CD4-positive, CD25-positive, alpha-beta regulatory T cell (primary cell): ENCODE measurements at regions not wholly inside any gene's neighbourhood (a gene's known extent, or its start where the extent isn't known, plus 50 kb on each side); places are given as distances from the start of the nearest gene placed in this dataset.
A peak's percentile ranks its signal among the peaks of the same experiment; 100 is the strongest.

Experiments used
- ATAC-seq, 2 donors: fragments of 150-1000 bp; cut with Tn5 transposase; one replicate each; pipeline ENCODE4 v1.10.0; 2021; ENCODE audit warnings: low read depth in 2 of 2, moderate number of reproducible peaks in 2 of 2, moderate library complexity in 1 of 2
- DNase-seq, 3 donors: peaks; one replicate each; pipeline versions ENCODE4 v3.0.0 to v3.0.0-alpha.2; 2012 to 2022; ENCODE audit warnings: mixed read lengths in 1 of 3
- H3K27ac ChIP-seq: one replicate; pipeline ENCODE4 v1.7.0; 2013; ENCODE audit warnings: mild to moderate bottlenecking, low read length; ENCODE audit not compliant: insufficient read depth, poor library complexity, severe bottlenecking
- H3K27me3 ChIP-seq: one replicate; pipeline ENCODE4 v1.7.0; 2013; ENCODE audit warnings: low read length; ENCODE audit not compliant: control insufficient read depth, insufficient read depth
- H3K36me3 ChIP-seq: one replicate; pipeline ENCODE4 v1.7.0; 2013; ENCODE audit warnings: mild to moderate bottlenecking, low read length, moderate library complexity; ENCODE audit not compliant: control insufficient read depth, insufficient read depth
- H3K4me1 ChIP-seq: 2 replicates; pipeline ENCODE4 v1.7.0; 2013; ENCODE audit warnings: mild to moderate bottlenecking, low read length; ENCODE audit not compliant: insufficient read depth, control insufficient read depth, poor library complexity, severe bottlenecking
- H3K4me3 ChIP-seq: one replicate; pipeline ENCODE4 v1.7.0; 2013; ENCODE audit warnings: low read depth, mild to moderate bottlenecking, low read length, moderate library complexity
- H3K9me3 ChIP-seq, 2 experiments: 1 replicate in 1 of 2; 2 replicates in 1 of 2; pipeline ENCODE4 v1.7.0; 2013; ENCODE audit warnings: low read length in 2 of 2, mild to moderate bottlenecking in 1 of 2, moderate library complexity in 1 of 2; ENCODE audit not compliant: control insufficient read depth in 2 of 2
- H3K27ac Mint-ChIP-seq, 3 donors: one replicate each; pipeline ENCODE4 v1.8.0; 2020 to 2022; ENCODE audit warnings: mild to moderate bottlenecking in 3 of 3, mixed read lengths in 3 of 3, moderate library complexity in 2 of 3
- H3K27me3 Mint-ChIP-seq: one replicate; pipeline ENCODE4 v1.8.0; 2022; ENCODE audit warnings: mild to moderate bottlenecking, mixed read lengths
- H3K36me3 Mint-ChIP-seq: one replicate; pipeline ENCODE4 v1.8.0; 2020; ENCODE audit warnings: mixed read lengths
- H3K4me1 Mint-ChIP-seq, 4 donors: one replicate each; pipeline ENCODE4 v1.8.0; 2020 to 2022; ENCODE audit warnings: mixed read lengths in 4 of 4, mild to moderate bottlenecking in 1 of 4
- H3K4me3 Mint-ChIP-seq, 4 donors: one replicate each; pipeline ENCODE4 v1.8.0; 2020 to 2022; ENCODE audit warnings: mild to moderate bottlenecking in 4 of 4, mixed read lengths in 4 of 4, moderate library complexity in 3 of 4
- H3K9me3 Mint-ChIP-seq, 7 donors: one replicate each; pipeline ENCODE4 v1.8.0; 2020 to 2022; ENCODE audit warnings: mixed read lengths in 7 of 7, mild to moderate bottlenecking in 3 of 7, moderate library complexity in 2 of 7

- H3K4me1 Mint-ChIP-seq, result peaks cover 0 to 5% (median 0%) of the 10 kb centered on the region in 4 donors
- no peaks in the 10 kb centered on the region for H3K27me3 ChIP-seq
- no peaks in the 10 kb centered on the region for H3K36me3 ChIP-seq
- H3K27ac Mint-ChIP-seq, result no peak overlapping the region
- H3K9me3 Mint-ChIP-seq, result peaks cover 0 to 3% (median 0%) of the 10 kb centered on the region in 7 donors
- H3K4me1 ChIP-seq, result no peaks in the 10 kb centered on the region
- H3K9me3 ChIP-seq, result no peaks in the 10 kb centered on the region
- no peak overlapping the region for H3K4me3 ChIP-seq
- no peaks in the 10 kb centered on the region for H3K36me3 Mint-ChIP-seq
- no peaks in the 10 kb centered on the region for H3K27me3 Mint-ChIP-seq
- peak overlapping the region in 1 of 4 donors; percentile 28 for H3K4me3 Mint-ChIP-seq
- DNase-seq (no peak), ATAC-seq (no peak)
- no peak overlapping the region for H3K27ac ChIP-seq
Observed at GRCh38 chr3:110164632-110165369, 827.5 kb upstream of the DPPA4 start.

DNA sequence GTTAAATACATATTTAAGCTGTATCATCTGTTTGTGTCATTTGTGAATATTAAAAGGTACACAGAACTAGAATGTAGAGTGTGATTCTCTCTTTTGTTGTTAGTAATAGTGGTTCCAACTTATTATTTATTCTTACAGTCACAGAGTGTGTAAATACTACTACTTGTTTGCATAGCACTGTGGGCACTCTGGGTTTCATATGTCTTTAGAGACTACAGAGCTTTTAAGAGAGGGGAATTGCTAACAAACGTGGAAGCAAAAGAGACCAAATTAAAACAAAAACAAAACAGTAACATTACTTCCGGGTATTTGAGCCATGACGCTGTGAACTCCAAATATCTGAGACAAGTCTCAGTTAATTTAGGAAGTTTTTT, 828.0 kb upstream of the DPPA4 start:
- no peaks in the 10 kb centered on the region for H3K27me3 ChIP-seq
- Mint-ChIP-seq H3K36me3 (no peaks in the 10 kb centered on the region), H3K4me1 (peaks cover 0 to 5% (median 0%) of the 10 kb centered on the region in 4 donors), H3K9me3 (peaks cover 0 to 3% (median 0%) of the 10 kb centered on the region in 7 donors), H3K4me3 (no peak overlapping the region), H3K27me3 (no peaks in the 10 kb centered on the region), H3K27ac (no peak overlapping the region)
- no peak overlapping the region for H3K27ac ChIP-seq
- H3K9me3 ChIP-seq, result no peaks in the 10 kb centered on the region
- ATAC-seq (no peak), DNase-seq (no peak)
- H3K36me3 ChIP-seq, result no peaks in the 10 kb centered on the region
- no peak overlapping the region for H3K4me3 ChIP-seq
- H3K4me1 ChIP-seq, result no peaks in the 10 kb centered on the region

GRCh38 chr3:110165753-110166152, 828.4 kb upstream of the DPPA4 start:
- Mint-ChIP-seq H3K9me3 (peaks cover 0 to 3% (median 0%) of the 10 kb centered on the region in 7 donors), H3K27ac (no peak overlapping the region), H3K4me1 (peaks cover 0 to 5% (median 0%) of the 10 kb centered on the region in 4 donors), H3K27me3 (no peaks in the 10 kb centered on the region), H3K4me3 (no peak overlapping the region), H3K36me3 (no peaks in the 10 kb centered on the region)
- Histone ChIP-seq H3K27me3 (no peaks in the 10 kb centered on the region), H3K4me3 (no peak overlapping the region), H3K9me3 (no peaks in the 10 kb centered on the region), H3K27ac (no peak overlapping the region), H3K4me1 (no peaks in the 10 kb centered on the region), H3K36me3 (no peaks in the 10 kb centered on the region)
- DNase-seq, result no peak
- ATAC-seq, result no peak

DNA sequence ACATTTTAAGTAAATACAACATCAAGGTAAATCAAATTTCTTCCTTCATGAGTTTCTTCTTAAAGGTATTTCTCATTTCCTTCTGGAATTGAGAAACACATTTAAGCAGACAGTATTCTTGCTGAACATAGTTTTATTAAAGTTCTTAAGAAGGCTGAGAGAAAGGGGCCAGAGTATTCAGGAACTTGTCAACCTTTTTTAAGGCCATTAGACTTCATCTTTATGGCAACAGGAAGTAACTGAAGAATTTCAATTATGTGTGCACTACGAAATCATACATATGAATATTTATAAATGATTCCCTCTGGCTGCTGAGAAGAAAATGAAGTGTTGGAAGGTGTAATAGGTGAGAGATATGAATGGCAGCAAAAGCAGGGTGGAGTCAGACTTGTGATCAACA, 829.4 kb upstream of the DPPA4 start:
- Histone ChIP-seq H3K27ac (no peak overlapping the region), H3K36me3 (no peaks in the 10 kb centered on the region), H3K4me1 (no peaks in the 10 kb centered on the region), H3K9me3 (no peaks in the 10 kb centered on the region), H3K4me3 (no peak overlapping the region), H3K27me3 (no peaks in the 10 kb centered on the region)
- no peak overlapping the region for H3K27ac Mint-ChIP-seq
- H3K4me1 Mint-ChIP-seq, result peaks cover 0 to 5% (median 0%) of the 10 kb centered on the region in 4 donors
- no peak for ATAC-seq
- no peaks in the 10 kb centered on the region for H3K27me3 Mint-ChIP-seq
- H3K4me3 Mint-ChIP-seq, result no peak overlapping the region
- peaks cover 0 to 3% (median 0%) of the 10 kb centered on the region in 7 donors for H3K9me3 Mint-ChIP-seq
- DNase-seq, result no peak
- no peaks in the 10 kb centered on the region for H3K36me3 Mint-ChIP-seq

GRCh38 chr3:110174908-110175307, 837.6 kb upstream of the DPPA4 start:
- Histone ChIP-seq H3K4me1 (no peaks in the 10 kb centered on the region), H3K36me3 (no peaks in the 10 kb centered on the region), H3K27me3 (no peaks in the 10 kb centered on the region), H3K4me3 (no peak overlapping the region), H3K9me3 (no peaks in the 10 kb centered on the region), H3K27ac (no peak overlapping the region)
- Mint-ChIP-seq H3K9me3 (peaks cover 0 to 2% (median 0%) of the 10 kb centered on the region in 7 donors), H3K27ac (peak overlapping the region in 1 of 3 donors; percentile 50), H3K4me3 (no peak overlapping the region), H3K4me1 (no peaks in the 10 kb centered on the region), H3K36me3 (no peaks in the 10 kb centered on the region), H3K27me3 (peaks cover 7% of the 10 kb centered on the region)
- no peak for ATAC-seq
- no peak for DNase-seq

GRCh38 chr3:110178965-110179364, 841.6 kb upstream of the DPPA4 start:
- H3K9me3 ChIP-seq, result no peaks in the 10 kb centered on the region
- no peak for ATAC-seq
- H3K9me3 Mint-ChIP-seq, result no peaks in the 10 kb centered on the region
- no peaks in the 10 kb centered on the region for H3K4me1 Mint-ChIP-seq
- H3K36me3 Mint-ChIP-seq, result no peaks in the 10 kb centered on the region
- no peaks in the 10 kb centered on the region for H3K36me3 ChIP-seq
- no peaks in the 10 kb centered on the region for H3K27me3 Mint-ChIP-seq
- no peak overlapping the region for H3K4me3 Mint-ChIP-seq
- no peak overlapping the region for H3K4me3 ChIP-seq
- H3K27ac Mint-ChIP-seq, result no peak overlapping the region
- no peak overlapping the region for H3K27ac ChIP-seq
- no peak for DNase-seq
- no peaks in the 10 kb centered on the region for H3K4me1 ChIP-seq
- no peaks in the 10 kb centered on the region for H3K27me3 ChIP-seq

GRCh38 chr3:110180733-110181132, 843.4 kb upstream of the DPPA4 start:
- H3K4me3 ChIP-seq, result no peak overlapping the region
- Mint-ChIP-seq H3K27ac (no peak overlapping the region), H3K36me3 (no peaks in the 10 kb centered on the region), H3K27me3 (no peaks in the 10 kb centered on the region), H3K4me1 (no peaks in the 10 kb centered on the region), H3K9me3 (no peaks in the 10 kb centered on the region), H3K4me3 (no peak overlapping the region)
- no peak overlapping the region for H3K27ac ChIP-seq
- H3K36me3 ChIP-seq, result no peaks in the 10 kb centered on the region
- H3K27me3 ChIP-seq, result no peaks in the 10 kb centered on the region
- no peak for ATAC-seq
- no peaks in the 10 kb centered on the region for H3K4me1 ChIP-seq
- DNase-seq, result no peak
- H3K9me3 ChIP-seq, result no peaks in the 10 kb centered on the region

GRCh38 chr3:110181226-110181625, 843.9 kb upstream of the DPPA4 start:
- Mint-ChIP-seq H3K27me3 (no peaks in the 10 kb centered on the region), H3K27ac (no peak overlapping the region), H3K36me3 (no peaks in the 10 kb centered on the region), H3K9me3 (no peaks in the 10 kb centered on the region), H3K4me3 (no peak overlapping the region), H3K4me1 (no peaks in the 10 kb centered on the region)
- Histone ChIP-seq H3K36me3 (no peaks in the 10 kb centered on the region), H3K4me3 (no peak overlapping the region), H3K27ac (no peak overlapping the region), H3K4me1 (no peaks in the 10 kb centered on the region), H3K9me3 (no peaks in the 10 kb centered on the region), H3K27me3 (no peaks in the 10 kb centered on the region)
- ATAC-seq, result no peak
- DNase-seq, result no peak
